Loucy (cell line): ENCODE measurements at regions not wholly inside any gene's neighbourhood (a gene's known extent, or its start where the extent isn't known, plus 50 kb on each side); places are given as distances from the start of the nearest gene placed in this dataset.

Source experiments
- H2AFZ ChIP-seq: fragments of 200-600 bp; sonication (generic); 2 replicates; pipeline ENCODE4 v1.6.0; 2016; ENCODE audit warnings: antibody characterized with exemption, mild to moderate bottlenecking, low read length, moderate library complexity
- H3F3A ChIP-seq: fragments of 200-600 bp; 2 replicates; pipeline ENCODE4 v1.6.0; 2016; ENCODE audit warnings: antibody characterized with exemption, low read depth, mild to moderate bottlenecking
- H3K27me3 ChIP-seq: fragments of 200-600 bp; sonication (generic); 2 replicates; pipeline ENCODE4 v1.6.1; 2014; ENCODE audit warnings: low read length, mild to moderate bottlenecking; ENCODE audit not compliant: insufficient read depth, poor library complexity, severe bottlenecking
- H3K36me3 ChIP-seq: fragments of 200-600 bp; sonication (generic); 2 replicates; pipeline ENCODE4 v1.6.1; 2016; ENCODE audit warnings: low read length; ENCODE audit not compliant: insufficient read depth
- H3K4me1 ChIP-seq: fragments of 200-600 bp; sonication (generic); 2 replicates; pipeline ENCODE4 v1.5.1; 2014; ENCODE audit warnings: low read length, mild to moderate bottlenecking; ENCODE audit not compliant: insufficient read depth, poor library complexity, severe bottlenecking
- H3K4me2 ChIP-seq: fragments of 200-600 bp; sonication (generic); 2 replicates; pipeline ENCODE4 v1.6.0; 2014; ENCODE audit warnings: antibody characterized with exemption, low read length, low read depth, mild to moderate bottlenecking; ENCODE audit not compliant: poor library complexity, severe bottlenecking
- H3K4me3 ChIP-seq: fragments of 200-600 bp; sonication (generic); 2 replicates; pipeline ENCODE4 v1.5.1; 2014; ENCODE audit warnings: low read length, mild to moderate bottlenecking, mixed read lengths; ENCODE audit not compliant: poor library complexity, severe bottlenecking
- H3K79me2 ChIP-seq: fragments of 200-600 bp; sonication (generic); 2 replicates; pipeline ENCODE4 v1.6.1; 2014; ENCODE audit warnings: low read length; ENCODE audit not compliant: insufficient read depth
- H3K9ac ChIP-seq: fragments of 200-600 bp; sonication (generic); 2 replicates; pipeline ENCODE4 v1.6.0; 2014; ENCODE audit warnings: mild to moderate bottlenecking, low read depth, low read length, moderate library complexity; ENCODE audit not compliant: poor library complexity, severe bottlenecking
- H3K9me2 ChIP-seq: fragments of 200-600 bp; sonication (generic); replicated peaks from 2 replicates; pipeline ENCODE4 v1.6.1; 2016; ENCODE audit warnings: low read depth, low read length, mixed read lengths
- H3K9me3 ChIP-seq: fragments of 200-600 bp; sonication (generic); 2 replicates; pipeline ENCODE4 v1.6.1; 2014; ENCODE audit warnings: mild to moderate bottlenecking, antibody characterized with exemption, low read length, low read depth; ENCODE audit not compliant: insufficient read depth
- H4K20me1 ChIP-seq: fragments of 200-600 bp; sonication (generic); 2 replicates; pipeline ENCODE4 v1.6.0; 2014; ENCODE audit warnings: antibody characterized with exemption, low read length, mild to moderate bottlenecking; ENCODE audit not compliant: insufficient read depth, poor library complexity, severe bottlenecking
- EZH2phosphoT487 ChIP-seq: fragments of 200-600 bp; IDR thresholded peaks from 2 replicates; pipeline ENCODE4 v1.6.1; 2018; ENCODE audit warnings: antibody characterized with exemption, mild to moderate bottlenecking, moderate library complexity, borderline replicate concordance
- TF ChIP-seq, protein P1 (sequence below): fragments of 200-600 bp; sonication (generic); conservative IDR thresholded peaks from 2 replicates; pipeline ENCODE4 v1.5.1; 2014; ENCODE audit warnings: mild to moderate bottlenecking, antibody characterized with exemption, low read length

DNA sequence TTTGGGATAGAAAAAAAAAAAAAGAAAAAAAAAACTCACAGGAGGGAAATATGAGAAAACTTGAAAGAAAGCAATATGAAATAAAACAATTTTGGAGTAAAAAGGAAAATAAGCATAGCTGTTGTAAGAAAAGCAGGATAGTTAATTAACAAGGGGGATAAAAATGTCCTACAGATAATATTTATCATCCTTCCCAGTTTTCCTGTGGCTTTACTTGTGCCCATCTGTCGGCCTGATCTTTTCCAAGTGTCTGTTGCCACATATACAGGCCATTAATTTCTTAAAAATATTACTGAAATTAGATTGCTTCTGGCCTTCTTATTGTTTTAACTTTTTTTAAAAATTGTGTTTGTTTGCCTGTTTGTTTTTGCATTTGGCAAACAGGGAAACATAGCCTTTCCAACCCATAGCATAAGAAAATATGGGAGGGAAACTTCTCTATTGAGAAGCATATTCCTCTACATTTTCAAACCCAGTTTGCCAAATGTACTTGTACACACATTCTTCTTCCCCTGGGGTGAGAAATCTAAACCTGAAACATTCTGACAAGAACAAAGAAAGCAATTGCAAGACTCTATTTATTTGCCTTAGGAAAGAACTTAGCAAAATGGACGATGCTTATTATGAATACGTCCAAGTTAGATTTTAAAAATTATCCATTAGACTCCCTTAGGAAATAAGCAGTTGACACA lies 272.3 kb downstream of the CDH20 start:
- Histone ChIP-seq H3K4me2 (no peak overlapping the region), H3K4me1 (no peaks in the 10 kb centered on the region), H3K4me3 (no peak overlapping the region), H3K9ac (no peak overlapping the region), H4K20me1 (no peaks in the 10 kb centered on the region), H3F3A (no peaks in the 10 kb centered on the region), H2AFZ (no peak overlapping the region), H3K79me2 (no peaks in the 10 kb centered on the region), H3K27me3 (no peaks in the 10 kb centered on the region), H3K36me3 (no peaks in the 10 kb centered on the region), H3K9me3 (no peaks in the 10 kb centered on the region), H3K9me2 (no peaks in the 10 kb centered on the region)
- no peak for TF ChIP-seq EZH2phosphoT487
- TF ChIP-seq, protein P1, sequence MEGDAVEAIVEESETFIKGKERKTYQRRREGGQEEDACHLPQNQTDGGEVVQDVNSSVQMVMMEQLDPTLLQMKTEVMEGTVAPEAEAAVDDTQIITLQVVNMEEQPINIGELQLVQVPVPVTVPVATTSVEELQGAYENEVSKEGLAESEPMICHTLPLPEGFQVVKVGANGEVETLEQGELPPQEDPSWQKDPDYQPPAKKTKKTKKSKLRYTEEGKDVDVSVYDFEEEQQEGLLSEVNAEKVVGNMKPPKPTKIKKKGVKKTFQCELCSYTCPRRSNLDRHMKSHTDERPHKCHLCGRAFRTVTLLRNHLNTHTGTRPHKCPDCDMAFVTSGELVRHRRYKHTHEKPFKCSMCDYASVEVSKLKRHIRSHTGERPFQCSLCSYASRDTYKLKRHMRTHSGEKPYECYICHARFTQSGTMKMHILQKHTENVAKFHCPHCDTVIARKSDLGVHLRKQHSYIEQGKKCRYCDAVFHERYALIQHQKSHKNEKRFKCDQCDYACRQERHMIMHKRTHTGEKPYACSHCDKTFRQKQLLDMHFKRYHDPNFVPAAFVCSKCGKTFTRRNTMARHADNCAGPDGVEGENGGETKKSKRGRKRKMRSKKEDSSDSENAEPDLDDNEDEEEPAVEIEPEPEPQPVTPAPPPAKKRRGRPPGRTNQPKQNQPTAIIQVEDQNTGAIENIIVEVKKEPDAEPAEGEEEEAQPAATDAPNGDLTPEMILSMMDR: no peak
